SK-N-SH (cell line): ENCODE measurements at regions not wholly inside any gene's neighbourhood (a gene's known extent, or its start where the extent isn't known, plus 50 kb on each side); places are given as distances from the start of the nearest gene placed in this dataset.

Experiments used
- CTCF ChIA-PET: fragments of 300-600, 350-600 bp; formaldehyde crosslinking; extraction: SDS; loops from one replicate; lab custom pipeline; 2021; lab: Yijun Ruan, JAX
- POLR2A ChIA-PET: fragments of 350-600 bp; sonication (Branson Sonifier 250); formaldehyde crosslinking; extraction: SDS; loops from one replicate; lab custom pipeline; 2020; ENCODE audit warnings: antibody characterized with exemption, inconsistent platforms; lab: Yijun Ruan, JAX
- DNase-seq: peaks from one replicate; pipeline ENCODE4 v3.0.0; 2012
- H2AFZ ChIP-seq: fragments of 200-600 bp; sonication (generic); 2 replicates; pipeline ENCODE4 v1.8.1; 2016; ENCODE audit warnings: antibody characterized with exemption, mild to moderate bottlenecking, low read depth
- H3F3A ChIP-seq: fragments of 200-600 bp; sonication (generic); replicated peaks from 2 replicates; pipeline ENCODE3; 2016; ENCODE audit warnings: antibody characterized with exemption, mild to moderate bottlenecking; ENCODE audit not compliant: insufficient read depth
- H3K27ac ChIP-seq, 2 experiments: fragments of 200-500 bp in 1 of 2; fragments of 200-600 bp in 1 of 2; sonication (Bioruptor generic) in 1 of 2; sonication (generic), shearing (Covaris generic) in 1 of 2; 2 replicates each; pipeline versions ENCODE4 v1.5.1 to v1.6.1; 2014 to 2016; ENCODE audit warnings: low read depth in 2 of 2, inconsistent platforms in 1 of 2, low read length in 1 of 2, mild to moderate bottlenecking in 1 of 2, mixed read lengths in 1 of 2
- H3K27me3 ChIP-seq: fragments of 200-600 bp; sonication (generic), shearing (Covaris generic); 2 replicates; pipeline ENCODE4 v1.6.1; 2016; ENCODE audit warnings: mixed run types; ENCODE audit not compliant: insufficient read depth
- H3K36me3 ChIP-seq, 2 experiments: fragments of 200-500 bp in 1 of 2; fragments of 200-600 bp in 1 of 2; sonication (Bioruptor generic) in 1 of 2; sonication (generic) in 1 of 2; replicated peaks in 1 of 2; 2 replicates each; pipeline versions ENCODE3 to v1.5.1; 2014 to 2016; ENCODE audit warnings: low read length in 1 of 2, mild to moderate bottlenecking in 1 of 2; ENCODE audit not compliant: insufficient read depth in 2 of 2, control insufficient read depth in 1 of 2
- H3K4me1 ChIP-seq, 2 experiments: fragments of 200-500 bp in 1 of 2; fragments of 200-600 bp in 1 of 2; sonication (Bioruptor generic) in 1 of 2; sonication (generic), shearing (Covaris generic) in 1 of 2; 2 replicates each; pipeline versions ENCODE4 v1.5.1 to v1.6.1; 2014 to 2016; ENCODE audit warnings: low read depth in 1 of 2, low read length in 1 of 2, mixed run types in 1 of 2; ENCODE audit not compliant: insufficient read depth in 2 of 2, control insufficient read depth in 1 of 2
- H3K4me2 ChIP-seq: fragments of 200-600 bp; sonication (generic), shearing (Covaris generic); 2 replicates; pipeline ENCODE4 v1.6.1; 2017; ENCODE audit warnings: mixed run types
- H3K4me3 ChIP-seq, 2 experiments: fragments of 200-500 bp in 1 of 2; fragments of 200-600 bp in 1 of 2; sonication (Bioruptor generic) in 1 of 2; sonication (generic), shearing (Covaris generic) in 1 of 2; 2 replicates each; pipeline versions ENCODE4 v1.5.1 to v1.8.1; 2014 to 2016; ENCODE audit warnings: low read depth in 2 of 2, inconsistent platforms in 1 of 2, low read length in 1 of 2, mild to moderate bottlenecking in 1 of 2, mixed read lengths in 1 of 2, moderate library complexity in 1 of 2
- H3K79me2 ChIP-seq: fragments of 200-600 bp; sonication (generic); 2 replicates; pipeline ENCODE4 v1.8.1; 2017; ENCODE audit warnings: mild to moderate bottlenecking; ENCODE audit not compliant: insufficient read depth
- H3K9ac ChIP-seq: fragments of 200-600 bp; sonication (generic); 2 replicates; pipeline ENCODE4 v1.6.1; 2017; ENCODE audit warnings: mixed run types
- H3K9me2 ChIP-seq: fragments of 200-600 bp; sonication (generic); 2 replicates; pipeline ENCODE4 v1.6.1; 2017; ENCODE audit warnings: mixed run types
- H3K9me3 ChIP-seq: fragments of 200-600 bp; sonication (generic); 2 replicates; pipeline ENCODE4 v1.6.1; 2017; ENCODE audit warnings: mixed run types, mild to moderate bottlenecking, moderate library complexity
- H4K20me1 ChIP-seq: fragments of 200-600 bp; sonication (generic); 2 replicates; pipeline ENCODE4 v1.6.1; 2017; ENCODE audit warnings: mild to moderate bottlenecking, mixed run types; ENCODE audit not compliant: insufficient read depth
- EP300 ChIP-seq, 2 experiments: IDR thresholded peaks; 2 replicates each; pipeline versions ENCODE4 v1.4.0 to v1.6.1; 2012; ENCODE audit warnings: borderline replicate concordance in 1 of 2, low read depth in 1 of 2, low read length in 1 of 2
- FOSL2 ChIP-seq: IDR thresholded peaks from 2 replicates; pipeline ENCODE4 v1.4.0; 2012; ENCODE audit warnings: low read depth, mild to moderate bottlenecking, moderate library complexity, borderline replicate concordance
- FOXM1 ChIP-seq: IDR thresholded peaks from 2 replicates; pipeline ENCODE4 v1.4.0; 2012; ENCODE audit warnings: low read depth, mild to moderate bottlenecking
- GABPA ChIP-seq: IDR thresholded peaks from 2 replicates; pipeline ENCODE4 v1.4.0; 2012; ENCODE audit warnings: low read depth, mild to moderate bottlenecking
- JUND ChIP-seq: IDR thresholded peaks from 2 replicates; pipeline ENCODE4 v1.4.0; 2012
- MEF2A ChIP-seq: IDR thresholded peaks from 2 replicates; pipeline ENCODE4 v1.4.0; 2012; ENCODE audit warnings: low read depth, borderline replicate concordance
- MXI1 ChIP-seq: IDR thresholded peaks from 2 replicates; pipeline ENCODE4 v1.6.1; 2012; ENCODE audit warnings: mild to moderate bottlenecking, low read depth, low read length, improper control_type of control experiment
- NFIC ChIP-seq: IDR thresholded peaks from 2 replicates; pipeline ENCODE4 v1.4.0; 2012; ENCODE audit warnings: borderline replicate concordance
- NRF1 ChIP-seq: IDR thresholded peaks from 2 replicates; pipeline ENCODE4 v1.6.1; 2012; ENCODE audit warnings: low read depth, mild to moderate bottlenecking, low read length
- POLR2AphosphoS5 ChIP-seq: IDR thresholded peaks from 2 replicates; pipeline ENCODE4 v1.6.1; 2012; ENCODE audit warnings: low read depth, low read length
- RAD21 ChIP-seq: IDR thresholded peaks from 2 replicates; pipeline ENCODE4 v1.6.1; 2012; ENCODE audit warnings: mild to moderate bottlenecking, low read length
- RCOR1 ChIP-seq: fragments of 150-350 bp; IDR thresholded peaks from 2 replicates; pipeline ENCODE4 v1.6.1; 2017; ENCODE audit warnings: antibody characterized with exemption, low read length
- RXRA ChIP-seq: IDR thresholded peaks from 2 replicates; pipeline ENCODE4 v1.4.0; 2012; ENCODE audit warnings: low read depth, mild to moderate bottlenecking, borderline replicate concordance
- TCF12 ChIP-seq: IDR thresholded peaks from 2 replicates; pipeline ENCODE4 v1.4.0; 2012
- TEAD4 ChIP-seq: IDR thresholded peaks from 2 replicates; pipeline ENCODE4 v1.4.0; 2012; ENCODE audit warnings: mild to moderate bottlenecking, borderline replicate concordance; ENCODE audit not compliant: insufficient read depth
- WGBS: methylation state at CpG from one replicate; pipeline ENCODE4 v1.1.6; 2017; ENCODE audit warnings: low lambda C conversion rate; 5-methylcytosine and 5-hydroxymethylcytosine counted together
- TF ChIP-seq, protein P1 (sequence below): IDR thresholded peaks from 2 replicates; pipeline ENCODE4 v1.4.0; 2012; ENCODE audit warnings: low read depth
- TF ChIP-seq, protein P2 (sequence below): IDR thresholded peaks from 2 replicates; pipeline ENCODE4 v1.6.1; 2012; ENCODE audit warnings: mild to moderate bottlenecking, low read depth, low read length, moderate library complexity
- TF ChIP-seq, protein P3 (sequence below): IDR thresholded peaks from 2 replicates; pipeline ENCODE4; 2012
- TF ChIP-seq, protein P4 (sequence below): fragments of 150-350 bp; IDR thresholded peaks from 2 replicates; pipeline ENCODE4 v1.6.1; 2016; ENCODE audit warnings: mild to moderate bottlenecking, low read depth, low read length

DNA sequence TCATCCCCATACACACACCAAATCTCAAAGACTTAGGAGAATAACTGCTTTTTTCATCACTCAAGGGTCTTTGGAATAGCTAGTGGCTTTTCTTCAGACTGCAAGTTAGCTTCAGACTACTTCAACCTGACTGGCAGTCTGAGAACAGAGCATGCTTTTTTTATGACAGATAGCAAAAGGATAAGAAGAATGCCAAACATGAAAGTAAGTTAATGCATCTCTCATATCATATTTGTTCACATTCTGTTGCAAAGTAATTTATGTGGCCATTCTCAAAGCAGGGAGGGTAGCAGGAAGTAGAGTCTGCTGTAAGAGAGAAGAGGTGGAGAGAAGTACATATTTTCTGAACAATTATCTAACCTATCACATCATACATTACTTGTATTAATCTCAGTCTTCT is 544.4 kb downstream of the ZPLD1 start:
- Histone ChIP-seq H3K9me2 (no peaks in the 10 kb centered on the region), H3K79me2 (no peaks in the 10 kb centered on the region), H4K20me1 (peaks cover 9% of the 10 kb centered on the region; the same call in 1 of the 2 replicates), H3K27ac (peak overlapping the region; percentile 46 to 90; a peak in 3 of 4 replicates), H3K4me2 (no peak overlapping the region), H3K9ac (no peak overlapping the region), H3K4me3 (no peak overlapping the region), H3K9me3 (no peaks in the 10 kb centered on the region), H3F3A (peaks cover 16% of the 10 kb centered on the region), H3K36me3 (no peaks in the 10 kb centered on the region), H3K4me1 (peaks cover 12 to 23% of the 10 kb centered on the region in 2 experiments; a peak in 3 of 4 replicates), H3K27me3 (0 out of 2 replicates have a peak, but pooled peaks cover 5% of the 10 kb centered on the region), H2AFZ (no peak overlapping the region)
- POLR2A ChIA-PET, result no interaction called here
- DNase-seq, result no peak
- no peak for TF ChIP-seq RAD21
- TF ChIP-seq EP300 (IDR thresholded peaks at IDR 0.05; ENCODE audit: borderline replicate concordance in 1 of 2, low read depth in 1 of 2, low read length in 1 of 2), result 0 out of 4 replicates have a peak, but pooled peaks of 1 of the 2 experiments have one; percentile 10
- TF ChIP-seq MEF2A, result no peak
- CTCF ChIA-PET, result interaction anchor here (1.0 kb wide), 1 partner anchor 17 kb away, joined by 4 read pairs; no protein-coding TSS in a partner anchor

DNA sequence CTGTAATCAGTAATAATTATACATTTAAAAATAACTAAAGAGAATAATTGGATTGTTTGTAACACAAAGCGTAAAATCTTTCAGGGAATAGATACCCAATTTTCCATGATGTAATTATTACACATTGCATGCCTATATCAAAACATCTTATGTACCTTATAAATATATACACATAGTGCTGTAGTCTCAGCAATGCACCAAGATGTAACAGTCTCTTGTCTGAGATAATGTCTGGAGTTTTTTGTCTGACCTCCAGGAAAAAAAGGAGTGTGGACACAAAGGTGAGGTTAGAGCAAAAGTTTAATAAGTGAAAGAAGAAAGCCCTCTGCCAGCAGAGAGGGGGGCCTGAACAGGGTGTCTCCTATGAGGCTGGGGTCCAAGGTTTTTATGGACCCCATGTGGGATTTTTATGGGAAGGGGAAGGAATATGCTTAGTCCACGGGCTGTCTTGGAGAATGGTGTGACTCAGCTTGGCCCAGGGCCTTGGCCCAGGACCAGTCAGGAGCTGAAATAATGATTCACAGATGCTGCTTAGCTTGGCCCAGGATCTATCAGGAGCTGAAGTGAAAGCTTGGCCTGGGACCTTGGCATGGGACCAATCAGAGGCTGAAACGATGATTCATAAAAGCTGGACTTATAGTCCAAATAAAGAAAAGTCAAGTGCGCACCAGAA is 545.0 kb downstream of the ZPLD1 start:
- ChIA-PET POLR2A (no interaction called here), CTCF (interaction anchor here (1.8 kb wide), 1 partner anchor 307 kb away, joined by 4 read pairs; no protein-coding TSS in a partner anchor)
- Histone ChIP-seq H2AFZ (no peak overlapping the region), H3K36me3 (no peaks in the 10 kb centered on the region), H3K4me3 (no peak overlapping the region; a peak in 1 of 4 replicates), H3K79me2 (no peaks in the 10 kb centered on the region), H4K20me1 (peaks cover 9% of the 10 kb centered on the region; the same call in 1 of the 2 replicates), H3K9me2 (no peaks in the 10 kb centered on the region), H3K27ac (peak overlapping the region; percentile 46 to 90), H3K27me3 (0 out of 2 replicates have a peak, but pooled peaks cover 5% of the 10 kb centered on the region), H3K9me3 (no peaks in the 10 kb centered on the region), H3K9ac (no peak overlapping the region), H3F3A (peaks cover 16% of the 10 kb centered on the region), H3K4me2 (peak overlapping the region; percentile 52), H3K4me1 (peaks cover 12 to 23% of the 10 kb centered on the region in 2 experiments; a peak in 3 of 4 replicates)
- 9% methylated on average over 4 of the region's 4 CpGs for WGBS
- peak; percentile 5 for DNase-seq
- TF ChIP-seq FOSL2 (peak; percentile 95), RXRA (peak; percentile 66; the same call in 1 of the 2 replicates), GABPA (no peak), TEAD4 (peak; percentile 73; the same call in 1 of the 2 replicates), FOXM1 (0 out of 2 replicates have a peak, but pooled peaks have one; percentile 27), POLR2AphosphoS5 (peak; percentile 92), JUND (peak; percentile 95), MEF2A (peak; percentile 38; the same call in 1 of the 2 replicates), EP300 (IDR thresholded peaks at IDR 0.05; ENCODE audit: borderline replicate concordance in 1 of 2, low read depth in 1 of 2, low read length in 1 of 2) (peak; percentile 61 to 79; a peak in 3 of 4 replicates), NFIC (peak; percentile 100), TCF12 (peak; percentile 98), NRF1 (no peak), MXI1 (0 out of 2 replicates have a peak, but pooled peaks have one; percentile 30), RCOR1 (peak; percentile 28; the same call in 1 of the 2 replicates)
- TF ChIP-seq, protein P1, sequence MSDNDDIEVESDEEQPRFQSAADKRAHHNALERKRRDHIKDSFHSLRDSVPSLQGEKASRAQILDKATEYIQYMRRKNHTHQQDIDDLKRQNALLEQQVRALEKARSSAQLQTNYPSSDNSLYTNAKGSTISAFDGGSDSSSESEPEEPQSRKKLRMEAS, result peak; percentile 67
- TF ChIP-seq, protein P2, sequence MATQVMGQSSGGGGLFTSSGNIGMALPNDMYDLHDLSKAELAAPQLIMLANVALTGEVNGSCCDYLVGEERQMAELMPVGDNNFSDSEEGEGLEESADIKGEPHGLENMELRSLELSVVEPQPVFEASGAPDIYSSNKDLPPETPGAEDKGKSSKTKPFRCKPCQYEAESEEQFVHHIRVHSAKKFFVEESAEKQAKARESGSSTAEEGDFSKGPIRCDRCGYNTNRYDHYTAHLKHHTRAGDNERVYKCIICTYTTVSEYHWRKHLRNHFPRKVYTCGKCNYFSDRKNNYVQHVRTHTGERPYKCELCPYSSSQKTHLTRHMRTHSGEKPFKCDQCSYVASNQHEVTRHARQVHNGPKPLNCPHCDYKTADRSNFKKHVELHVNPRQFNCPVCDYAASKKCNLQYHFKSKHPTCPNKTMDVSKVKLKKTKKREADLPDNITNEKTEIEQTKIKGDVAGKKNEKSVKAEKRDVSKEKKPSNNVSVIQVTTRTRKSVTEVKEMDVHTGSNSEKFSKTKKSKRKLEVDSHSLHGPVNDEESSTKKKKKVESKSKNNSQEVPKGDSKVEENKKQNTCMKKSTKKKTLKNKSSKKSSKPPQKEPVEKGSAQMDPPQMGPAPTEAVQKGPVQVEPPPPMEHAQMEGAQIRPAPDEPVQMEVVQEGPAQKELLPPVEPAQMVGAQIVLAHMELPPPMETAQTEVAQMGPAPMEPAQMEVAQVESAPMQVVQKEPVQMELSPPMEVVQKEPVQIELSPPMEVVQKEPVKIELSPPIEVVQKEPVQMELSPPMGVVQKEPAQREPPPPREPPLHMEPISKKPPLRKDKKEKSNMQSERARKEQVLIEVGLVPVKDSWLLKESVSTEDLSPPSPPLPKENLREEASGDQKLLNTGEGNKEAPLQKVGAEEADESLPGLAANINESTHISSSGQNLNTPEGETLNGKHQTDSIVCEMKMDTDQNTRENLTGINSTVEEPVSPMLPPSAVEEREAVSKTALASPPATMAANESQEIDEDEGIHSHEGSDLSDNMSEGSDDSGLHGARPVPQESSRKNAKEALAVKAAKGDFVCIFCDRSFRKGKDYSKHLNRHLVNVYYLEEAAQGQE, result peak; percentile 61; the same call in 1 of the 2 replicates
- TF ChIP-seq, protein P3, sequence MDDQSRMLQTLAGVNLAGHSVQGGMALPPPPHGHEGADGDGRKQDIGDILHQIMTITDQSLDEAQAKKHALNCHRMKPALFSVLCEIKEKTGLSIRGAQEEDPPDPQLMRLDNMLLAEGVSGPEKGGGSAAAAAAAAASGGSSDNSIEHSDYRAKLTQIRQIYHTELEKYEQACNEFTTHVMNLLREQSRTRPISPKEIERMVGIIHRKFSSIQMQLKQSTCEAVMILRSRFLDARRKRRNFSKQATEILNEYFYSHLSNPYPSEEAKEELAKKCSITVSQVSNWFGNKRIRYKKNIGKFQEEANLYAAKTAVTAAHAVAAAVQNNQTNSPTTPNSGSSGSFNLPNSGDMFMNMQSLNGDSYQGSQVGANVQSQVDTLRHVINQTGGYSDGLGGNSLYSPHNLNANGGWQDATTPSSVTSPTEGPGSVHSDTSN, result peak; percentile 88
- TF ChIP-seq, protein P4, sequence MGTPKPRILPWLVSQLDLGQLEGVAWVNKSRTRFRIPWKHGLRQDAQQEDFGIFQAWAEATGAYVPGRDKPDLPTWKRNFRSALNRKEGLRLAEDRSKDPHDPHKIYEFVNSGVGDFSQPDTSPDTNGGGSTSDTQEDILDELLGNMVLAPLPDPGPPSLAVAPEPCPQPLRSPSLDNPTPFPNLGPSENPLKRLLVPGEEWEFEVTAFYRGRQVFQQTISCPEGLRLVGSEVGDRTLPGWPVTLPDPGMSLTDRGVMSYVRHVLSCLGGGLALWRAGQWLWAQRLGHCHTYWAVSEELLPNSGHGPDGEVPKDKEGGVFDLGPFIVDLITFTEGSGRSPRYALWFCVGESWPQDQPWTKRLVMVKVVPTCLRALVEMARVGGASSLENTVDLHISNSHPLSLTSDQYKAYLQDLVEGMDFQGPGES, result no peak
